DOHH2 (cell line): ENCODE measurements at regions not wholly inside any gene's neighbourhood (a gene's known extent, or its start where the extent isn't known, plus 50 kb on each side); places are given as distances from the start of the nearest gene placed in this dataset.

Experiments used
- CTCF ChIP-seq: fragments of 200-600 bp; sonication (generic); IDR thresholded peaks from one replicate; pipeline ENCODE4 v1.5.1; 2014; ENCODE audit warnings: antibody characterized with exemption, mild to moderate bottlenecking, low read depth, low read length; ENCODE audit not compliant: poor library complexity, severe bottlenecking
- EZH2phosphoT487 ChIP-seq: fragments of 200-600 bp; sonication (generic); IDR thresholded peaks from 2 replicates; pipeline ENCODE4 v1.6.1; 2017; ENCODE audit warnings: borderline replicate concordance, mild to moderate bottlenecking, antibody characterized with exemption, low read length, moderate library complexity, mixed read lengths

GRCh38 chr1:70891051-70891843 lies 156.4 kb downstream of the PTGER3 start:
- TF ChIP-seq CTCF: no peak
- no peak for TF ChIP-seq EZH2phosphoT487
